ENCODE measurements at regions not wholly inside any gene's neighbourhood (a gene's known extent, or its start where the extent isn't known, plus 50 kb on each side); places are given as distances from the start of the nearest gene placed in this dataset.
A peak's percentile ranks its signal among the peaks of the same experiment; 100 is the strongest.

- Histone ChIP-seq H3K9me3 (replicated peaks) (no peaks in the 10 kb centered on the region), H3K4me1 (peaks cover 58% of the 10 kb centered on the region), H3K36me3 (no peaks in the 10 kb centered on the region), H3K27ac (replicated peaks) (no peak overlapping the region), H3K4me3 (no peak overlapping the region), H3K27me3 (ENCODE audit: low read depth) (no peaks in the 10 kb centered on the region)
- TF ChIP-seq CTCF (IDR thresholded peaks at IDR 0.05; ENCODE audit: borderline replicate concordance), result no peak
- DNase-seq, result no peak
- intact Hi-C loops (cut with micrococcal nuclease), result no loop called here
These were observed 59.0 kb downstream of the FAM50B start for GRCh38 chr6:3908223-3908622.

- Histone ChIP-seq H3K4me1 (peaks cover 65% of the 10 kb centered on the region), H3K27ac (replicated peaks) (peak overlapping the region; percentile 37), H3K9me3 (replicated peaks) (no peaks in the 10 kb centered on the region), H3K4me3 (no peak overlapping the region), H3K36me3 (no peaks in the 10 kb centered on the region), H3K27me3 (ENCODE audit: low read depth) (no peaks in the 10 kb centered on the region)
- DNase-seq, result no peak
- intact Hi-C loops (cut with micrococcal nuclease), result no loop called here
- no peak for TF ChIP-seq CTCF (IDR thresholded peaks at IDR 0.05; ENCODE audit: borderline replicate concordance)
These were observed 59.8 kb downstream of the FAM50B start for GRCh38 chr6:3908961-3909360.

GRCh38 chr6:3910106-3910663 lies 61.0 kb downstream of the FAM50B start:
- intact Hi-C loops (cut with micrococcal nuclease), result no loop called here
- H3K9me3 ChIP-seq (replicated peaks), result no peaks in the 10 kb centered on the region

GRCh38 chr6:3911130-3911529 lies 62.0 kb downstream of the FAM50B start:
- Histone ChIP-seq H3K4me3 (peak overlapping the region; percentile 3), H3K36me3 (no peaks in the 10 kb centered on the region), H3K27ac (replicated peaks) (peak overlapping the region; percentile 95), H3K4me1 (peaks cover 52% of the 10 kb centered on the region), H3K27me3 (ENCODE audit: low read depth) (no peaks in the 10 kb centered on the region), H3K9me3 (replicated peaks) (no peaks in the 10 kb centered on the region)
- intact Hi-C loops (cut with micrococcal nuclease), result no loop called here
- no peak for TF ChIP-seq CTCF (IDR thresholded peaks at IDR 0.05; ENCODE audit: borderline replicate concordance)
- DNase-seq, result no peak

More at GRCh38 chr6:3910106-3910663, 61.0 kb downstream of the FAM50B start:
- H3K4me3 ChIP-seq, result no peak overlapping the region
- H3K36me3 ChIP-seq, result no peaks in the 10 kb centered on the region
- peaks cover 62% of the 10 kb centered on the region for H3K4me1 ChIP-seq
- H3K27me3 ChIP-seq (ENCODE audit: low read depth), result no peaks in the 10 kb centered on the region
- no peak for DNase-seq
- H3K27ac ChIP-seq (replicated peaks), result peak overlapping the region; percentile 6
- TF ChIP-seq CTCF (IDR thresholded peaks at IDR 0.05; ENCODE audit: borderline replicate concordance), result no peak

- H3K27me3 ChIP-seq (ENCODE audit: low read depth), result no peaks in the 10 kb centered on the region
- H3K4me1 ChIP-seq, result peaks cover 46% of the 10 kb centered on the region
- intact Hi-C loops (cut with micrococcal nuclease), result no loop called here
- peak overlapping the region; percentile 3 for H3K4me3 ChIP-seq
- no peaks in the 10 kb centered on the region for H3K36me3 ChIP-seq
- TF ChIP-seq CTCF (IDR thresholded peaks at IDR 0.05; ENCODE audit: borderline replicate concordance), result no peak
- no peaks in the 10 kb centered on the region for H3K9me3 ChIP-seq (replicated peaks)
- DNase-seq, result peak; percentile 59
- peak overlapping the region; percentile 95 for H3K27ac ChIP-seq (replicated peaks)
These were observed 62.6 kb downstream of the FAM50B start for GRCh38 chr6:3911614-3912336.

Measured in left ventricle myocardium inferior (tissue), 1 donor.